ENCODE measurements at regions not wholly inside any gene's neighbourhood (a gene's known extent, or its start where the extent isn't known, plus 50 kb on each side); places are given as distances from the start of the nearest gene placed in this dataset.
A peak's percentile ranks its signal among the peaks of the same experiment; 100 is the strongest.

DNA sequence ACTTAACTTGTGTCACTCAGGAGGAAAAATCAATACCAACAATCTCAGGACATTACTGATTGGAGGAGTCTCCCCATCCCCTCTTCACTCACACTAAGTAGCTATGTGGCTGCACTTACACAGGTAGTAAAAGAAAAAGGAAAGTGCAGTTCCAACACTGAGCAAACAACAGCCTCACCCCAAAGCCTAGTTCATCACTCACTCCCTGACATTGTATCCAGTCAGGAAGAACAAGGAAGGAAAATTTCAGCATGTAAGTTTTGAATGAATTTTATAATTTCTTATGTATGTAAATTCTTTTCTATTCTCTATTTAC lies 273.4 kb downstream of the IGSF11 start:
- no peaks in the 10 kb centered on the region for H3K4me1 Mint-ChIP-seq

GRCh38 chr3:118765636-118766305 lies 268.9 kb downstream of the IGSF11 start:
- POLR2A ChIA-PET, result no interaction called here
- H3K36me3 Mint-ChIP-seq, result no peaks in the 10 kb centered on the region
- H3K4me1 Mint-ChIP-seq, result no peaks in the 10 kb centered on the region
- H3K9me3 Mint-ChIP-seq, result no peaks in the 10 kb centered on the region
- no peak overlapping the region for H3K4me3 Mint-ChIP-seq
- no peak for DNase-seq
- no peak overlapping the region for H3K27ac Mint-ChIP-seq
- H3K27me3 Mint-ChIP-seq, result peaks cover 0 to 12% (median 0%) of the 10 kb centered on the region in 5 donors
- no peak for ATAC-seq

More for the DNA sequence above, 273.4 kb downstream of the IGSF11 start:
- H3K27ac Mint-ChIP-seq, result no peak overlapping the region
- ATAC-seq (no peak), DNase-seq (no peak)
- POLR2A ChIA-PET, result no interaction called here
- H3K9me3 Mint-ChIP-seq, result peaks cover 0 to 2% (median 0%) of the 10 kb centered on the region in 9 donors
- peaks cover 0 to 12% (median 1%) of the 10 kb centered on the region in 5 donors for H3K27me3 Mint-ChIP-seq
- H3K4me3 Mint-ChIP-seq, result no peak overlapping the region
- H3K36me3 Mint-ChIP-seq, result no peaks in the 10 kb centered on the region

- DNase-seq (no peak), ATAC-seq (no peak)
- Mint-ChIP-seq H3K36me3 (no peaks in the 10 kb centered on the region), H3K4me3 (no peak overlapping the region), H3K9me3 (no peaks in the 10 kb centered on the region), H3K4me1 (no peaks in the 10 kb centered on the region), H3K27me3 (peaks cover 0 to 12% (median 0%) of the 10 kb centered on the region in 5 donors), H3K27ac (no peak overlapping the region)
- POLR2A ChIA-PET, result no interaction called here
These were observed 268.4 kb downstream of the IGSF11 start for GRCh38 chr3:118766306-118766669.

DNA sequence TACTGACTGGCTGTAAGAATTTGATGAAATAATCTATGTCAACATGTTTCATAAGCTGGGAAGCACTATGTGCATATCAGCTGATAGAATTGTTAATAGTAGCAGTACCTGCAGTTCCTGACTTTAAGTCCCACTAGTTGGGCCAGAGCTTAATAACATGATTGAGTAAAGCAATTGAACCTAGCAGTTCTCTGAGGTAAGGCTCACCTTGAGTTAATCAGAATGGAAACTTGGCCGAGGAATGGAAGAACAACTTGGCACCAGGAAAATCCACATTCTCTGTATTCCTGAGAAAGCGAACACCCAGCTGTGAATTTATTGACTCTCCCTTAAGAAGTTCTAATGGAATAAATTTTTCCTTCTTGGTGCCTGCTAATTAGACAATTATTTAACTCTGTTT lies 262.6 kb downstream of the IGSF11 start:
- POLR2A ChIA-PET, result no interaction called here
- Mint-ChIP-seq H3K9me3 (no peaks in the 10 kb centered on the region), H3K36me3 (no peaks in the 10 kb centered on the region), H3K27me3 (peaks cover 0 to 30% (median 3%) of the 10 kb centered on the region in 5 donors), H3K4me3 (no peak overlapping the region), H3K4me1 (no peaks in the 10 kb centered on the region), H3K27ac (no peak overlapping the region)
- ATAC-seq, result no peak
- no peak for DNase-seq

DNA sequence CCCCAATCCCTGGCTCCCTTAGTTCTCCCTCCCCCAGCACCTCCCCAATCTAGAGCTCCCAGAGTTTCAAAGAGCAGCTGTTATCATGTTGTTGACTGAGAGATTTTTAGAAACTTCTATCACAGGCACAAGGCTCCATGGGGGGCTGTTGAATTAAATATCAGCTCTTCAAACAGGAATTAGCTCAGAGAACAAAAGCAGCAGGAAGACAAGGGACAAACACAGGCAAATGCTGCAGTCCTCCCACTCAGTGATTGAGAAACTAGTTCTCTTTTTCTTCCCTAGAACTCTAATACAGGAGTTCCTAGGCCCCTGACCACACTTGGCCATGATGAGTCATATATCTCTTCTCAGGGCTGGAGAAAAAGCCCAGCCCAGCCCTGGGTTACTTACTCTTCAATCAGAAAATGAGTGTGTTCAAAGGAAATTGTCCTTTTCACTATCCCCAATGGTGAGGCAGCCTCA lies 262.1 kb downstream of the IGSF11 start:
- POLR2A ChIA-PET, result no interaction called here
- Mint-ChIP-seq H3K36me3 (no peaks in the 10 kb centered on the region), H3K27me3 (peaks cover 0 to 30% (median 6%) of the 10 kb centered on the region in 5 donors), H3K9me3 (no peaks in the 10 kb centered on the region), H3K4me1 (no peaks in the 10 kb centered on the region), H3K27ac (no peak overlapping the region), H3K4me3 (no peak overlapping the region)
- ATAC-seq (no peak), DNase-seq (no peak)

DNA sequence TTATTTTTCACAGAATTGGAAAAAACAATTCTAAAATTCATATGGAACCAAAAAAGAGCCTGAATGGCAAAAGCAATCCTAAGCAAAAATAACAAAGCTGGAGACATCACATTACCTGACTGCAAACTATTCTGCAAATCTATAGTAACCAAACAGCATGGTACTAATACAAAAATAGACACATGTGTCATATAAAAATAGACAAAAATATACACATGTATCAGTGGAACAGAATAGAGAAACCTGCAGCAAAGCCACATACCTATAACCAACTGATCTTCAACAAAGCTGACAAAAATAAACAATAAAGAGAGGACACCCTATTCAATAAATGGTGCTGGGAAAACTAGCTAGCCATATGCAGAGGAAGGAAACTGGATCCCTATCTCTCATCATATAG lies 259.6 kb downstream of the IGSF11 start:
- ATAC-seq, result no peak
- Mint-ChIP-seq H3K4me1 (no peaks in the 10 kb centered on the region), H3K36me3 (no peaks in the 10 kb centered on the region), H3K27ac (no peak overlapping the region), H3K27me3 (peaks cover 0 to 30% (median 6%) of the 10 kb centered on the region in 5 donors), H3K4me3 (no peak overlapping the region), H3K9me3 (peaks cover 0 to under 1% (median 0%) of the 10 kb centered on the region in 9 donors)
- POLR2A ChIA-PET, result no interaction called here
- no peak for DNase-seq

DNA sequence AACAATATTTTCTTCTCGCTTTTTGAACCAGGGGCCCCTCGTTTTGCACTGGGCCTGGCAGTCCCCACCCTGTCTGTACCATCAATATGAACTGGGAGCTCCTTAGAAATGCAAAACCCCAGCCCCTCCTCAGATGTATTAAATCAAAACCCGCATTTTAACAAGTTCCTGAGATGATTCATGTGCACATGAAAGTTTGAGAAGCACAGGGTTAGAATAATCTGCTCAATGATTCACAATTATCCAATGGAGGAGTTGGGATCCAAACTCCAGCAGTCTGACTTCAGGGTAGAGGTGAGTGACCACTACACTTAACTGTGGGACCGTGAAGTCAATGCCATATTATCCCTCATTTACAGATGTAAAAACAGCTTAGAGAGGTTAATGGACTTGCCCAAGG lies 256.4 kb downstream of the IGSF11 start:
- H3K27me3 Mint-ChIP-seq, result peaks cover 0 to 18% (median 14%) of the 10 kb centered on the region in 5 donors
- H3K27ac Mint-ChIP-seq, result no peak overlapping the region
- no peak for ATAC-seq
- H3K4me1 Mint-ChIP-seq, result no peaks in the 10 kb centered on the region
- H3K4me3 Mint-ChIP-seq, result no peak overlapping the region
- peaks cover 0 to 3% (median 0%) of the 10 kb centered on the region in 9 donors for H3K9me3 Mint-ChIP-seq
- no peaks in the 10 kb centered on the region for H3K36me3 Mint-ChIP-seq
- no peak for DNase-seq
- POLR2A ChIA-PET, result no interaction called here

DNA sequence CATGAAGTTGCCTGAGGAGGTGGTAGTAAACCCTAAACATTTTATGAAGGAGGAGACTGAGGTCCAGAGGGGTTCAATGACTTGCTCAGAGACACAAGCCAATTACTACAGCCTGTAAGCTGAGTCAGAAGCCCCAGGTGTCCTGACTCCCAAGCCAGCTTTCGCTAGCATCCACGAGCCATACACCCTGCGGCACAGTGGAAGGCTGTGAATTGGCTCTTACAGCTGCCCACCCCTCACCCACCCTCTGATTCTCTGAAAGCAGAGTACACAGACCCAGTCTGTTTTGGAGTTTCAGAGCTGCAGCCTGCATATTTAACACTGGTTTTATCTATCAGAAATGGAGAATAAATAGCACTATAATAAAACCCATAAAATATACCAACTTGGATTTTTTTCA lies 253.4 kb downstream of the IGSF11 start:
- no peak overlapping the region for H3K4me3 Mint-ChIP-seq
- POLR2A ChIA-PET, result no interaction called here
- ATAC-seq, result no peak

GRCh38 chr3:118781839-118782238 lies 252.8 kb downstream of the IGSF11 start:
- Mint-ChIP-seq H3K9me3 (peaks cover 0 to 3% (median 0%) of the 10 kb centered on the region in 9 donors), H3K4me3 (no peak overlapping the region), H3K4me1 (no peaks in the 10 kb centered on the region), H3K27ac (no peak overlapping the region), H3K27me3 (peaks cover 0 to 15% (median 6%) of the 10 kb centered on the region in 5 donors), H3K36me3 (no peaks in the 10 kb centered on the region)
- POLR2A ChIA-PET, result no interaction called here
- no peak for DNase-seq
- no peak for ATAC-seq

More for the DNA sequence above, 253.4 kb downstream of the IGSF11 start:
- no peaks in the 10 kb centered on the region for H3K4me1 Mint-ChIP-seq
- no peaks in the 10 kb centered on the region for H3K36me3 Mint-ChIP-seq
- no peak for DNase-seq
- no peak overlapping the region for H3K27ac Mint-ChIP-seq
- peaks cover 0 to 3% (median 0%) of the 10 kb centered on the region in 9 donors for H3K9me3 Mint-ChIP-seq
- H3K27me3 Mint-ChIP-seq, result peaks cover 0 to 15% (median 6%) of the 10 kb centered on the region in 5 donors

DNA sequence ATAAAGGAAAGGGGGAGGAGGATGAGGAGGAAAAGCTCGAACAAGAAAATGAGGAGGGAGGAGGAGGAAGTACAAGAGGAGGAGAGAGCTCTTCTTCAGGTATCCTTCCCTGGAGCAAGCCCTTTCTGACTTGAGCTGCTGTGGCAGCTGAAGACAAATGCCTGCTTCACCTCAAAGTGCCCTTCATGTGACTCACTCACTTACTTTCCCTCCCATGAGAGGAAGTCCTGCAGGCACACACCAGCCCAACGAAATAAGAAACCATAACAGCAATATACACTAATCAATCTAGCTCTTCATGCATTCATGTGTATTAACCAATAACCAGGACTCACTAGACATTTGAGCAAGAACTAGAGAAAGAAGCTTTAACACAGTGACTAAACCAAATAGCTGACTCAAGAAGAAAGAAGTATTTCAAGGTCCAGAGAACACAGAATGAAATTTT lies 251.9 kb downstream of the IGSF11 start:
- no peaks in the 10 kb centered on the region for H3K4me1 Mint-ChIP-seq
- H3K27me3 Mint-ChIP-seq, result peaks cover 3 to 16% (median 4%) of the 10 kb centered on the region in 5 donors
- no peak overlapping the region for H3K27ac Mint-ChIP-seq
- POLR2A ChIA-PET, result no interaction called here
- DNase-seq (no peak), ATAC-seq (peak in 1 of 2 donors; percentile 6)
- H3K36me3 Mint-ChIP-seq, result no peaks in the 10 kb centered on the region
- H3K9me3 Mint-ChIP-seq, result peaks cover 0 to 3% (median 0%) of the 10 kb centered on the region in 9 donors
- H3K4me3 Mint-ChIP-seq, result no peak overlapping the region

DNA sequence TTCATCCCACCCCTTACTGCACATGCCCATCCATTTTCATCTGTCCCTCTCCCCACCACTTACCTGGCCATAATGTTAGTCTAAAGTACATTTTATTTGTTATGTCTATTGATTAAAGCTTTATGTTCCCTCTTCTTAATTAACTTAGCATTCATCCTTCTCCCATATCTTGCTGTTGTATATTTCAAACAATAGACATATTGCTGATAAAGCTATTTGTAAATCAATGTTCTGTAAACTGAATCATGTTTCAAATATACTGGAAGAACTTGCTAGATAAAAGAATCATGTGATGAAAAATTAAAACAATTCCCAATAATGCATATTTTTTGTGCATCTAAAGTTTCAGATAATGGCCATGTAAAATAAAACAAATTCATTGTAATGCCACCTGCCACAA lies 249.2 kb downstream of the IGSF11 start:
- no peaks in the 10 kb centered on the region for H3K9me3 Mint-ChIP-seq
- POLR2A ChIA-PET, result no interaction called here
- no peak for DNase-seq
- no peak for ATAC-seq
- no peak overlapping the region for H3K4me3 Mint-ChIP-seq
- no peaks in the 10 kb centered on the region for H3K4me1 Mint-ChIP-seq
- peaks cover 2 to 25% (median 8%) of the 10 kb centered on the region in 5 donors for H3K27me3 Mint-ChIP-seq
- no peak overlapping the region for H3K27ac Mint-ChIP-seq
- H3K36me3 Mint-ChIP-seq, result no peaks in the 10 kb centered on the region

DNA sequence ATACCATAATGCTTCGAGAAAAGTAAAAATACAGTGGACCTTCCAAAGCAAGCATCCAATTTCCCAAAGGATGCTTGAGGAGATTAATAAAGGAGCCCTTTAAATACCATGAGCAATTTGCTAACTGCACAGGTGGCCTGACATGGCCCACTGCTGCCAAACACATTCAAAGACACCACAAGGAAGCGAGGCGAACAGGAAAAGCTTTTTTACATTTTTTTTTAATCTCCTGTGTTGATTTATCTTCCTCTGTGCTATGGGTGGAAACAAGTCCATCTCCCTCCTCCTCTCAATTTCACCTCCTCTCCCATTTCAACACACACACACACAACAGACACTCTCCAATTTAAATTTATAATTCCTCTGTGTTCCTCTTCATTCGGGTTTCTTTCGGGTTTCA lies 243.4 kb downstream of the IGSF11 start:
- Mint-ChIP-seq H3K36me3 (no peaks in the 10 kb centered on the region), H3K4me1 (no peaks in the 10 kb centered on the region), H3K27ac (no peak overlapping the region), H3K27me3 (peaks cover 4 to 43% (median 6%) of the 10 kb centered on the region in 5 donors), H3K4me3 (no peak overlapping the region), H3K9me3 (no peaks in the 10 kb centered on the region)
- POLR2A ChIA-PET, result no interaction called here
- ATAC-seq (no peak), DNase-seq (no peak)

DNA sequence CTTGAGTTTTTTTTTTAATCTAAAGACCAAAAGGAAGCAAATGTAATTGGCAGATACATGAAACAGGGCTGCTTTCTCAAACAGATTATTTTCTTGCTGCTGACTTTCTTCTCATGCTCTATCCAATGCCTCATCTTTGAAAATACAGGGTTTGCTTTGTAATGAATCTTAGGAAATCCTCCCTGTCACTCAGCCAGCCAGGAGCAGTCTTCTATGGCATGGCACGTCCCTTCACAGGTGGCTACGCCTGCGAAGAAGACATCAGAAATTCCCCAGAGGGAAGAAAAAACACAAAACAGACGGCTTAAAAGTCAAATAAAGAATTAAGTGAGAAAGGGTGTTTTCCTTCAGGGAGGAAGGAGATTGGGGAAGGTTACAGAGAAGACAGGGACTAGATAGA lies 242.5 kb downstream of the IGSF11 start:
- Mint-ChIP-seq H3K27ac (peak overlapping the region in 1 of 10 donors; percentile 21), H3K27me3 (peaks cover 4 to 43% (median 6%) of the 10 kb centered on the region in 5 donors), H3K4me3 (no peak overlapping the region), H3K36me3 (no peaks in the 10 kb centered on the region), H3K9me3 (no peaks in the 10 kb centered on the region), H3K4me1 (no peaks in the 10 kb centered on the region)
- DNase-seq, result no peak
- ATAC-seq, result no peak
- POLR2A ChIA-PET, result no interaction called here

DNA sequence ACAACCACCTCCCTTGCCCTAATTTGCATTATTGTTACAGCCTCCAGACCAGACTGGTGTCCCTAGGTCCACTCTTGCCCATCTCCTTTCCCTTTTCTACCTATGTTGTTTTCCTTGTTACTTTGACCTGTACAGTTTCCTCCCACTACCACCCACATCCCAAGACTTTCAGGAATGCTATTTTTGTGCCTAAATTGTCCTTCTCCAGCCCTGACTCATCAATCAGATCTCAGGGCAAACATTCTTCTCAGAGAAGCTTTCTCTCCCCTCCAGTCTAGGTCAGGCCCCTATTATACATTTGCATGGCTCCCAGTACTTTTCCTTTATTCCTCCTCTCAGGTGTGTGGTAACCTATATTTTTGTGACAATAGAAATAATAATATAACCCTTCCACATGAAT lies 241.5 kb downstream of the IGSF11 start:
- H3K4me1 Mint-ChIP-seq, result no peaks in the 10 kb centered on the region
- DNase-seq (no peak), ATAC-seq (no peak)
- POLR2A ChIA-PET, result no interaction called here
- no peak overlapping the region for H3K4me3 Mint-ChIP-seq
- no peak overlapping the region for H3K27ac Mint-ChIP-seq
- no peaks in the 10 kb centered on the region for H3K36me3 Mint-ChIP-seq
- no peaks in the 10 kb centered on the region for H3K9me3 Mint-ChIP-seq
- peaks cover 4 to 35% (median 6%) of the 10 kb centered on the region in 5 donors for H3K27me3 Mint-ChIP-seq
